Ovary (tissue), 3 donors: ENCODE measurements at regions not wholly inside any gene's neighbourhood (a gene's known extent, or its start where the extent isn't known, plus 50 kb on each side); places are given as distances from the start of the nearest gene placed in this dataset.
"Not testable (repeated sequence)": the region's sequence is repeated elsewhere in the genome, so short reads cannot be mapped to it uniquely, and the experiment has no call there.

Source experiments
- EP300 ChIP-seq: sonication (generic); formaldehyde crosslinking; IDR thresholded peaks from one replicate; pipeline ENCODE4 v1.6.1; 2017; ENCODE audit warnings: antibody characterized with exemption
- TF ChIP-seq, protein P1 (sequence below), 3 donors: fragments of 450-650 bp in 2 of 3; fragments of 200-600 bp in 1 of 3; IDR thresholded peaks; one replicate each; pipeline versions ENCODE4 v1.5.1 to v1.8.0; 2016 to 2022; ENCODE audit warnings: antibody characterized with exemption in 3 of 3, mild to moderate bottlenecking in 1 of 3
- donor health status: DM: no; HTN: no; CAD: no.

DNA sequence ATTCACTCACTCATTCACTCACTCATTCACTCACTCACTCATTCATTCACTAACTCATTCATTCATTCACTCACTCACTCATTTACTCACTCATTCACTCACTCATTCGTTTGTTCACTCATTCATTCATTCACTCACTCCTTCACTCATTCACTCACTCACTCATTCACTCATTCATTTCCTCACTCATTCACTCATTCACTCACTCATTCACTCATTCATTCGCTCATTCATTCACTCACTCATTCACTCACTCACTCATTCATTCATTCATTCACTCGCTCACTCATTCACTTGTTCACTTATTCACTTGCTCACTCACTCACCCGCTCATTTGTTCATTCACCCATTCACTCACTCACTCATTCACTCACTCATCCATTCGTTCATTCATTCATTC, 140.2 kb upstream of the FOXD4L5 start:
- TF ChIP-seq, protein P1, sequence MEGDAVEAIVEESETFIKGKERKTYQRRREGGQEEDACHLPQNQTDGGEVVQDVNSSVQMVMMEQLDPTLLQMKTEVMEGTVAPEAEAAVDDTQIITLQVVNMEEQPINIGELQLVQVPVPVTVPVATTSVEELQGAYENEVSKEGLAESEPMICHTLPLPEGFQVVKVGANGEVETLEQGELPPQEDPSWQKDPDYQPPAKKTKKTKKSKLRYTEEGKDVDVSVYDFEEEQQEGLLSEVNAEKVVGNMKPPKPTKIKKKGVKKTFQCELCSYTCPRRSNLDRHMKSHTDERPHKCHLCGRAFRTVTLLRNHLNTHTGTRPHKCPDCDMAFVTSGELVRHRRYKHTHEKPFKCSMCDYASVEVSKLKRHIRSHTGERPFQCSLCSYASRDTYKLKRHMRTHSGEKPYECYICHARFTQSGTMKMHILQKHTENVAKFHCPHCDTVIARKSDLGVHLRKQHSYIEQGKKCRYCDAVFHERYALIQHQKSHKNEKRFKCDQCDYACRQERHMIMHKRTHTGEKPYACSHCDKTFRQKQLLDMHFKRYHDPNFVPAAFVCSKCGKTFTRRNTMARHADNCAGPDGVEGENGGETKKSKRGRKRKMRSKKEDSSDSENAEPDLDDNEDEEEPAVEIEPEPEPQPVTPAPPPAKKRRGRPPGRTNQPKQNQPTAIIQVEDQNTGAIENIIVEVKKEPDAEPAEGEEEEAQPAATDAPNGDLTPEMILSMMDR (IDR thresholded peaks at IDR 0.05): not testable (repeated sequence)
- TF ChIP-seq EP300: not testable (repeated sequence)
